Spleen (tissue), 11 donors: ENCODE measurements at regions not wholly inside any gene's neighbourhood (a gene's known extent, or its start where the extent isn't known, plus 50 kb on each side); places are given as distances from the start of the nearest gene placed in this dataset.

Source experiments
- DNase-seq: peaks from one replicate; pipeline ENCODE4 v3.0.0-alpha.2; 2020
- H3K27ac ChIP-seq, 8 donors: fragments of 200-600 bp; sonication (generic) in 7 of 8; 1 replicate in 4 of 8; 2 replicates in 4 of 8; pipeline versions ENCODE4 v1.5.0 to v1.8.0; 2016 to 2021; ENCODE audit warnings: inconsistent platforms in 4 of 8, mild to moderate bottlenecking in 4 of 8, moderate library complexity in 1 of 8
- H3K27me3 ChIP-seq, 7 donors: fragments of 200-600 bp; sonication (generic) in 6 of 7; replicated peaks in 1 of 7; 1 replicate in 4 of 7; 2 replicates in 3 of 7; pipeline versions ENCODE4 v1.5.0 to v1.8.0; 2016 to 2021; ENCODE audit warnings: inconsistent platforms in 3 of 7, mild to moderate bottlenecking in 1 of 7
- H3K36me3 ChIP-seq, 6 donors: fragments of 200-600 bp; sonication (generic) in 5 of 6; 1 replicate in 4 of 6; 2 replicates in 2 of 6; pipeline versions ENCODE4 v1.5.0 to v1.8.0; 2016 to 2021; ENCODE audit warnings: inconsistent platforms in 2 of 6
- H3K4me1 ChIP-seq, 6 donors: fragments of 200-600 bp; sonication (generic) in 5 of 6; 1 replicate in 3 of 6; 2 replicates in 3 of 6; pipeline versions ENCODE4 v1.5.0 to v1.8.0; 2016 to 2021; ENCODE audit warnings: inconsistent platforms in 3 of 6
- H3K4me3 ChIP-seq, 8 donors: fragments of 200-600 bp; sonication (generic) in 7 of 8; 1 replicate in 4 of 8; 2 replicates in 4 of 8; pipeline versions ENCODE4 v1.5.0 to v1.8.0; 2016 to 2021; ENCODE audit warnings: inconsistent platforms in 4 of 8, mild to moderate bottlenecking in 4 of 8, moderate library complexity in 2 of 8
- H3K9me3 ChIP-seq, 8 donors: fragments of 200-600 bp; sonication (generic) in 7 of 8; 1 replicate in 4 of 8; 2 replicates in 4 of 8; pipeline versions ENCODE4 v1.5.0 to v1.8.0; 2016 to 2021; ENCODE audit warnings: inconsistent platforms in 4 of 8
- CTCF ChIP-seq, 11 experiments: fragments of 200-600 bp in 7 of 11; fragments of 450-650 bp in 4 of 11; sonication (generic) in 4 of 11; IDR thresholded peaks in 8 of 11; conservative IDR thresholded peaks in 3 of 11; 1 replicate in 7 of 11; 2 replicates in 4 of 11; pipeline versions ENCODE4 v1.4.0 to v1.8.0; 2016 to 2021; ENCODE audit warnings: antibody characterized with exemption in 11 of 11, inconsistent platforms in 4 of 11, mild to moderate bottlenecking in 1 of 11
- POLR2A ChIP-seq, 3 donors: fragments of 450-650 bp; IDR thresholded peaks; one replicate each; pipeline ENCODE4 v1.5.1; 2017; ENCODE audit warnings: antibody characterized with exemption in 3 of 3, mild to moderate bottlenecking in 1 of 3
- POLR2AphosphoS5 ChIP-seq, 3 donors: sonication (generic); formaldehyde crosslinking; IDR thresholded peaks; one replicate each; pipeline ENCODE4 v1.5.1; 2017; ENCODE audit warnings: antibody characterized with exemption in 3 of 3
- WGBS, 5 donors: extraction: QIAGEN DNeasy Blood & Tissue Kit in 3 of 5; methylation state at CpG; one replicate each; pipeline versions ENCODE4 v1.1.5 to v1.1.7; 2013 to 2018; 5-methylcytosine and 5-hydroxymethylcytosine counted together
- intact Hi-C: fragments of 100-400 bp; cut with DNase I; formaldehyde crosslinking; loops from one replicate; pipeline ENCODE4 v1.15.0; 2023; ENCODE audit warnings: low total_unique reads
- donor health status: healthy with polysubstance abuse.
- donor health status: DM: no; HTN: no; CAD: no; lungs with moderate emphysema.
- donor health status: DM: no; HTN: no; CAD: no.
- donor health status: Bipolar disorder and iron deficiency.
- donor health status: healthy.
- donor health status: DM: no; HTN: no; CAD: no.
- donor health status: DM: yes; HTN: yes; CAD: no.

- intact Hi-C loops: no loop called here
- Histone ChIP-seq H3K36me3 (no peaks in the 10 kb centered on the region), H3K4me3 (no peak overlapping the region), H3K4me1 (no peaks in the 10 kb centered on the region), H3K27ac (no peak overlapping the region), H3K27me3 (no peaks in the 10 kb centered on the region), H3K9me3 (peaks cover 0 to 7% (median 0%) of the 10 kb centered on the region in 8 donors)
- WGBS, 5 donors: 67 to 83% (median 70%) methylated on average over 5 of the region's 5 CpGs
- TF ChIP-seq POLR2A (IDR thresholded peaks at IDR 0.05) (no peak), POLR2AphosphoS5 (IDR thresholded peaks at IDR 0.05) (no peak), CTCF (IDR thresholded peaks at IDR 0.05 in 8 of 11, conservative IDR thresholded peaks at IDR 0.05 in 3 of 11) (no peak)
- no peak for DNase-seq
These were observed 647.8 kb upstream of the MARCKS start for GRCh38 chr6:113209315-113209714.

DNA sequence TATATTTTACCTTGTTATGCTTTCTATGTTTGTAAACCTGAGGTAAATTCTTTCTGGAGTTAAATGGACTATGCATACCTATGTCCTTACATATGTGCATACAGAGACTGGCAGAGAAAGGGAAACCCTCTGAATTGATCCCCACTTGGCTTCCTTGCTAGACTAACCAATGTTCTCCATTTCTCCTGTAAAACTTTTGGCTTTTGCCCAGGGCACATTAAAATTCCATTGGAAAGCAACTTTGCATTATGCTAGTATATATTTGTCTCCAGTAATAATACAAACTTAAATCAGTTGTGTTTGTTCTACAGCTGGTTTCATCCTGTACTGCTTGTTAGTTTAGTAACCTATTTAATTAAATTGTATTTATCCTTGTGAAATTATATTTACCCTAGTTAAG lies 646.0 kb upstream of the MARCKS start:
- H3K4me3 ChIP-seq: no peak overlapping the region
- no peaks in the 10 kb centered on the region for H3K27me3 ChIP-seq
- no peaks in the 10 kb centered on the region for H3K36me3 ChIP-seq
- DNase-seq: no peak
- H3K4me1 ChIP-seq: no peaks in the 10 kb centered on the region
- H3K9me3 ChIP-seq: peaks cover 0 to 7% (median 0%) of the 10 kb centered on the region in 8 donors
- intact Hi-C loops: no loop called here
- TF ChIP-seq CTCF (IDR thresholded peaks at IDR 0.05 in 8 of 11, conservative IDR thresholded peaks at IDR 0.05 in 3 of 11) (no peak), POLR2AphosphoS5 (IDR thresholded peaks at IDR 0.05) (no peak), POLR2A (IDR thresholded peaks at IDR 0.05) (no peak)
- H3K27ac ChIP-seq: no peak overlapping the region

DNA sequence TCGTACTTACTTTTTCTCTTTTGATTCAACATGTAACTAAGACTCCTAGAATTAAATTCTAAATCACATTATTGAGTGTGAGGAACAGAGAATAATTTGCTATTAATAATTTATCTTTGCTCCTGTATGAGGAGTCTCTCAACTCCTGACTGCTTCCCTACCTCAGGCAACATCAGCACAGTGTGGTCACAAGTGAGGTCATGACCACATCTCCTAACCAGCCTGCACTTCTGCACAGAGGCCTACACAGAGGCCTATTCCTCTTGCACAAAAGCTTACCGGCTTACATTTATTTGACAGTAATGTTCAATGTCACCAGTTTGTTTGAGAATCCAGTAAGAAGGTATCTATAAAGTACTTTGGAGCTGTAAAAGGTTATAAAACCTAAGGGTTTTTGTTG lies 637.4 kb upstream of the MARCKS start:
- H3K9me3 ChIP-seq: peaks cover 0 to 14% (median 0%) of the 10 kb centered on the region in 8 donors
- intact Hi-C loops: no loop called here
- no peak for DNase-seq
- no peaks in the 10 kb centered on the region for H3K4me1 ChIP-seq
- H3K27ac ChIP-seq: no peak overlapping the region
- 82 to 89% (median 84%) methylated on average over 2 of the region's 2 CpGs for WGBS, 5 donors
- no peaks in the 10 kb centered on the region for H3K27me3 ChIP-seq
- no peak overlapping the region for H3K4me3 ChIP-seq
- no peaks in the 10 kb centered on the region for H3K36me3 ChIP-seq
- TF ChIP-seq CTCF (IDR thresholded peaks at IDR 0.05 in 8 of 11, conservative IDR thresholded peaks at IDR 0.05 in 3 of 11) (no peak), POLR2A (IDR thresholded peaks at IDR 0.05) (no peak), POLR2AphosphoS5 (IDR thresholded peaks at IDR 0.05) (no peak)

- Histone ChIP-seq H3K27me3 (no peaks in the 10 kb centered on the region), H3K4me3 (no peak overlapping the region), H3K9me3 (peaks cover 0 to 14% (median 0%) of the 10 kb centered on the region in 8 donors), H3K36me3 (no peaks in the 10 kb centered on the region), H3K4me1 (no peaks in the 10 kb centered on the region), H3K27ac (no peak overlapping the region)
- intact Hi-C loops: no loop called here
- no peak for TF ChIP-seq POLR2AphosphoS5 (IDR thresholded peaks at IDR 0.05)
- TF ChIP-seq CTCF (IDR thresholded peaks at IDR 0.05 in 8 of 11, conservative IDR thresholded peaks at IDR 0.05 in 3 of 11): no peak
- no peak for TF ChIP-seq POLR2A (IDR thresholded peaks at IDR 0.05)
- WGBS, 5 donors: 91 to 99% (median 93%) methylated on average over 2 of the region's 2 CpGs
- no peak for DNase-seq
These were observed 636.3 kb upstream of the MARCKS start for GRCh38 chr6:113220832-113221231.
